ENCODE measurements at regions not wholly inside any gene's neighbourhood (a gene's known extent, or its start where the extent isn't known, plus 50 kb on each side); places are given as distances from the start of the nearest gene placed in this dataset.

GRCh38 chr5:165538065-165538464 lies 2032.6 kb downstream of the MAT2B start (continued):
- TF ChIP-seq PATZ1 (CRISPR knock-in tag; IDR thresholded peaks at IDR 0.05; ENCODE audit: borderline replicate concordance) (no peak), BACH2 (CRISPR knock-in tag; IDR thresholded peaks at IDR 0.05; ENCODE audit: borderline replicate concordance) (no peak), ESRRG (CRISPR knock-in tag; IDR thresholded peaks at IDR 0.05) (no peak), ZFP30 (CRISPR knock-in tag; IDR thresholded peaks at IDR 0.05) (no peak)

GRCh38 chr5:165559645-165560044 lies 2054.2 kb downstream of the MAT2B start:
- TF ChIP-seq POU6F1 (CRISPR knock-in tag; IDR thresholded peaks at IDR 0.05; ENCODE audit: borderline replicate concordance, low read depth) (no peak), BACH2 (CRISPR knock-in tag; IDR thresholded peaks at IDR 0.05; ENCODE audit: borderline replicate concordance) (no peak), GLIS3 (CRISPR knock-in tag; IDR thresholded peaks at IDR 0.05) (no peak), CSRNP3 (CRISPR knock-in tag; IDR thresholded peaks at IDR 0.05) (no peak), ZFP30 (CRISPR knock-in tag; IDR thresholded peaks at IDR 0.05) (no peak), OSR1 (CRISPR knock-in tag; IDR thresholded peaks at IDR 0.05) (no peak), PPARA (CRISPR knock-in tag; IDR thresholded peaks at IDR 0.05; ENCODE audit: borderline replicate concordance) (no peak), RARB (CRISPR knock-in tag; IDR thresholded peaks at IDR 0.05) (no peak), ARNTL (CRISPR knock-in tag; IDR thresholded peaks at IDR 0.05; ENCODE audit: borderline replicate concordance, low read depth) (no peak), SNAI2 (CRISPR knock-in tag; IDR thresholded peaks at IDR 0.05) (no peak), CSDC2 (CRISPR knock-in tag; IDR thresholded peaks at IDR 0.05) (no peak), ZNF8 (CRISPR knock-in tag; IDR thresholded peaks at IDR 0.05) (no peak), ZFP3 (CRISPR knock-in tag; IDR thresholded peaks at IDR 0.05) (no peak), ESRRG (CRISPR knock-in tag; IDR thresholded peaks at IDR 0.05) (no peak), ZNF70 (CRISPR knock-in tag; IDR thresholded peaks at IDR 0.05) (no peak), CREB5 (CRISPR knock-in tag; IDR thresholded peaks at IDR 0.05; ENCODE audit: low read depth) (no peak), ISL1 (CRISPR knock-in tag; IDR thresholded peaks at IDR 0.05) (no peak), TSHZ2 (CRISPR knock-in tag; IDR thresholded peaks at IDR 0.05) (no peak)
- ATAC-seq, result no peak

GRCh38 chr5:165560648-165561047 lies 2055.2 kb downstream of the MAT2B start:
- no peak for ATAC-seq
- TF ChIP-seq ZNF70 (CRISPR knock-in tag; IDR thresholded peaks at IDR 0.05) (no peak), ESRRG (CRISPR knock-in tag; IDR thresholded peaks at IDR 0.05) (no peak), CREB5 (CRISPR knock-in tag; IDR thresholded peaks at IDR 0.05; ENCODE audit: low read depth) (no peak), PATZ1 (CRISPR knock-in tag; IDR thresholded peaks at IDR 0.05; ENCODE audit: borderline replicate concordance) (no peak), ZFP3 (CRISPR knock-in tag; IDR thresholded peaks at IDR 0.05) (no peak), CSDC2 (CRISPR knock-in tag; IDR thresholded peaks at IDR 0.05) (no peak), ISL1 (CRISPR knock-in tag; IDR thresholded peaks at IDR 0.05) (no peak), ZNF565 (CRISPR knock-in tag; conservative IDR thresholded peaks at IDR 0.05; ENCODE audit: low read depth) (no peak), TSHZ2 (CRISPR knock-in tag; IDR thresholded peaks at IDR 0.05) (no peak), RARB (CRISPR knock-in tag; IDR thresholded peaks at IDR 0.05) (no peak)

Data from SK-N-SH treated with all-trans-retinoic acid at 6 μM for 48 hours (cell line).